ENCODE measurements at regions not wholly inside any gene's neighbourhood (a gene's known extent, or its start where the extent isn't known, plus 50 kb on each side); places are given as distances from the start of the nearest gene placed in this dataset.
A peak's percentile ranks its signal among the peaks of the same experiment; 100 is the strongest.

DNA sequence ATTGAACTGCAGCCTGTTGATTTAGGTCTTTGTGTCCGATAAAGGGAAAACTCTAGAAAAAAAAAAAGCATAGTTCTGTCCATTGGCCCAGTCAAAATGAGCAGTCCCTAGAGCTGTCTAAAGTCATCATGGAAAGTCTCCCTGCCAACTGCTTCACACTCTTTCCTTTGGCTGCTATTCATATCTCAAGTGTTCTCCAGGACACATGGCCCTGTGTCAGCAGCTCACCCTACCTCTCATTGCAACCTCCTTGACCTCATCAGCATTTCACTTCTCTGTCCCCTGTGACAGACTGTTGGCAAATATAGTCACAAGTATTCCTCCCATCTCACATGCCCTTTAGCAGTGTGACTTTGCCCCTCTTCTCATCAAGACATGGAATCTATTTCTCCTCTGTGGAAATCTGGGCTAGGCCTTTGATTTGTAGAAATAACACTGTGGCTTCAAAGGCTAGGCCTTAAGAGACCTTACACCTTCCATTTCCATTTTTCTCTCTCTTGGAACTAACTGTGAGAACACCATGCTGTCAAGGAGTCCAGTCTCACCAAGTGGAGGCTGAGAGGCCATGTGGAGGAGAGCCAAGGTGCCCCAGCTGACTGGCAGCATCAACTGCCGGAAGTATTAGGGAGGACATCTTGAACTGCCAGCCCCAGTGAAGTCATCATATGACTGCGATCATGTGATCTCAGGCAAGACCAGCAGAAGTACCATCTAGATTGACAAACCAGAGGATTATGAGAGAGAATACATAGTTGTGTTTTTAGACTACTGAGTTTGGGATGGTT is 149.4 kb upstream of the TARS1 start:
- no peak for ATAC-seq (replicated peaks in 6 of 8)
- in situ Hi-C loops (cut with MboI; ENCODE audit: low pct_unique_long_range_greater_than_20kb in 2 of 9, low sequenced_read_pairs in 9 of 9, unreplicated experiment in 9 of 9), result no loop called here
- Histone ChIP-seq H3K27ac (no peak overlapping the region), H3K4me1 (replicated peaks in 1 of 2) (no peaks in the 10 kb centered on the region), H3K4me3 (no peak overlapping the region)
- 67 to 100% (median 87%) methylated on average over 1 to 3 of the region's 3 CpGs; no CpG with 5 or more reads in 2 of the 10 experiments for WGBS, 10 experiments

DNA sequence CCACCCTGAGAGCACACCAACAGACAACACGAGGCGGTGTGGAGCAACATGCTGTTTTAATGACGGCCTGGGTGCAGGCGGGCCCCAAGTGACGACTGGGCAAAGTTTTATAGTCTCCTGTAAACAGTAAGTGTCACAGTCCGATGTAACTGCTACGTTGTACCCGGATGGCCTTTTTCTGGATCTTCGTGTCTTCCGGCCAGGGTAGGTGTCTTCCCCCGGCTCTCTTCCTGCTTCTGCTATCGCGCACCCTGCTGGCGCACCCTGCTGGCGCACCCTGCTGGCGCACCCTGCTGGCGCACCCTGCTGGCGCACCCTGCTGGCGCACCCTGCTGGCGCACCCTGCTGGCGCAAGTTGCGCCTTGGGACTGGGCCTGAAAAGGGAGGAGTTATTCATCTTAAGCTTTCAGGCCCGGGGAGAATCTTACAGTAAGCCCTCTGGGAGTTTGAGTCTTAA is 143.0 kb upstream of the TARS1 start:
- in situ Hi-C loops (cut with MboI; ENCODE audit: low pct_unique_long_range_greater_than_20kb in 2 of 9, low sequenced_read_pairs in 9 of 9, unreplicated experiment in 9 of 9), result no loop called here
- Histone ChIP-seq H3K4me3 (no peak overlapping the region), H3K4me1 (replicated peaks in 1 of 2) (peaks cover 0 to 9% of the 10 kb centered on the region in 2 donors), H3K27ac (no peak overlapping the region)
- 90 to 100% (median 97%) methylated on average over 1 to 16 of the region's 23 CpGs for WGBS, 10 experiments
- ATAC-seq (replicated peaks in 6 of 8), result no peak

DNA sequence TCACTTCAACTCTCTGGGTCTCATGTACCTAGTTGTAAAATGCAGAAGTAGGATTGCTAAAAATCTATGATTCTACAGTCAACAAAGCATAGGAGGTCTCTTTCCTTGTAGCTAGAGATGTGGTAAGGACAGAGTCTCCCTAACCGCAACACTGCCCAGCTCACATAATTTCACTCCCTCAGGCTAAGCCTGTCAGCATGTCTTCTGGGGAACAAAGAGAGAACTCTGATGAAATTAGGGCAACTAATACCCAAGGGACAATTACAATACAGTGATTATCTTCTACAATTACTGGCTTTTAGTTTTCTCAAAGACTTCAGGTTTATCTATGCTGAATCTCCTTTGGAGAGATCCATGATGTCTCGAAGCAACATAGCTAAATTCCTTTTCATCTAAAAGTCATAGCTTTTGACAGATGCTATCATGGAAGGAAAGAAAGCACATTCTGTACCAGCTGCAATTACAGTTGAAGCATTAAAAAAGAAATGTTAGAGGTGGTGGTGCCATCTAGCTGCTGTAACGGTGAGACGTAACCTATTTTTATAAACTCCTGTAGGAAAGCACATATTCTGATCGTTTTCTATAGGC is 141.1 kb upstream of the TARS1 start:
- no peak overlapping the region for H3K4me3 ChIP-seq
- in situ Hi-C loops (cut with MboI; ENCODE audit: low pct_unique_long_range_greater_than_20kb in 2 of 9, low sequenced_read_pairs in 9 of 9, unreplicated experiment in 9 of 9), result no loop called here
- ATAC-seq (replicated peaks in 6 of 8), result peak; percentile 39 to 86 (median 70)
- 0 to 60% (median 48%) methylated on average over 1 to 5 of the region's 5 CpGs; no CpG with 5 or more reads in 1 of the 10 experiments for WGBS, 10 experiments
- H3K4me1 ChIP-seq (replicated peaks in 1 of 2), result peaks cover 0 to 9% of the 10 kb centered on the region in 2 donors
- no peak overlapping the region for H3K27ac ChIP-seq

DNA sequence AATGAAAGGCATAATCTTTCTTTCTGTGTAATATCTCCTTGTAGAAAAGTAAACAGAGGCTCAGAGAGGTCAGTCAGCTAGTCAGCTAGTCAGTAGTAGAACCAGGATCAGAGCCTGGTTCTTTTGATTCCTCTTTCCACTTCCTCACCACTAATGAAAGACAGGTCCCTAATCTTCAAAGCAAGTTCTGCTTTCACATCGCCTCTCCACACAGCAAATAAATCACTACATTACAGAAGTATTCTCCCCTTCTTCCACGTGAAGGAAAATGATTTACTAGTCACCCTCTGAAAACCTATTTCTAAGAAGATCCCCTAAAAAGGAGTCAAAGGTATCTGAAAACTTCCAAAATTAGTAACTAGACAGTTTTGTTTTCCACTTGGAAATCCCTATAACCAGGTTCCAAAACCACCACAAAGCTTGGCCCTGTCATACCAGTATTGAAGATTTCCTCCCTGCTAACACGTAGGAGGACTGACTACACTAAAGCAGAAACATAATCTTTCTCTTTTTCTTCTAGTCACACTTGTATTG is 140.5 kb upstream of the TARS1 start:
- in situ Hi-C loops (cut with MboI; ENCODE audit: low pct_unique_long_range_greater_than_20kb in 2 of 9, low sequenced_read_pairs in 9 of 9, unreplicated experiment in 9 of 9), result no loop called here
- WGBS, 10 experiments, result 0 to 67% (median 25%) methylated on average over 1 to 3 of the region's 3 CpGs
- no peak overlapping the region for H3K27ac ChIP-seq

DNA sequence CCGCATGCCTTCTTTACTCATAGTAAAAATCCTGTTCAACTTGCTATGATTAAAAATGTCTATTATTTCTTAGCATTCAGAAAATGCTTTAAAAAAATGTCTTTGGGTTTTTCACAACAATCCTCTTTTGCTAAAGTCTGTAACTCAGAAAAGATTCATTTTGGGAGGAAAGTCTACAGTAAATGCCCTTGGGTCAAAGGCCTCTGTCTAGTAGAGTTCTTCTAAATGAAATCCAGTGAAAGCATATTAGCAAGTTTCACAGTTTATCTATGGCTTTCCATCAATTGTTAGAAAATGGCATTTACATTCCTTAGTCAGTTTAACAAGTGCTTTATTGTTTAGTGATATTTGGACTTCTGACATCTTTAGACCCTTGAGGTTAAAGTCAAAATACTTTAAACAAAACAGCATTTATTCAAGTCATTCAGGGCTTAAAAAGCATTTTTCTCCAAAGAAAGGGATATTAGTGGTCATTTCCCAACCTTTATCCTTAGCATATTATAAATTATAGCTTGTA is 137.1 kb upstream of the TARS1 start:
- H3K27ac ChIP-seq, result no peak overlapping the region
- in situ Hi-C loops (cut with MboI; ENCODE audit: low pct_unique_long_range_greater_than_20kb in 2 of 9, low sequenced_read_pairs in 9 of 9, unreplicated experiment in 9 of 9), result no loop called here
- H3K4me1 ChIP-seq (replicated peaks in 1 of 2), result peaks cover 0 to 9% of the 10 kb centered on the region in 2 donors
- H3K4me3 ChIP-seq, result no peak overlapping the region
- ATAC-seq (replicated peaks in 6 of 8), result no peak
- WGBS, 10 experiments, result 85 to 100% (median 100%) methylated on average over 1 of the region's 1 CpG; no CpG with 5 or more reads in 3 of the 10 experiments

More for the DNA sequence above, 140.5 kb upstream of the TARS1 start:
- ATAC-seq (replicated peaks in 6 of 8), result no peak
- Histone ChIP-seq H3K4me1 (replicated peaks in 1 of 2) (peaks cover 0 to 9% of the 10 kb centered on the region in 2 donors), H3K4me3 (no peak overlapping the region)

DNA sequence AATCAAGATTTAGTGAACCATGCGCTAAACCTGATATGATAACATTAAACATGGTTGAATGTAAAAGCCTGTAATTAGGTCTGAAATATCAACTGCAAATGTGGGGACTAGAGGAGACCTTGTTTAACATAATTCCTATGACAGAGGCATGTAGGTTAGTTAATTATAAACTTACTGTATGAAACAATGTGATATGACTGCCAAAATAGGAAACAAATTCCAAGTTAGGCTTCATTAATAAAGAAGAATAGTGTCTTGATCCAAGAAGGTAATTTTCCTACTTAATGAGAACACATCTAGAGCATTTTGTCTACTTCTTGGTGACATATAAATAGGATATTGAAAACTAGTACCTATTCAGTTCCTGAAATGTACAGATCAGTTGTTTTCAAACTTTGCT is 136.2 kb upstream of the TARS1 start:
- in situ Hi-C loops (cut with MboI; ENCODE audit: low pct_unique_long_range_greater_than_20kb in 2 of 9, low sequenced_read_pairs in 9 of 9, unreplicated experiment in 9 of 9), result no loop called here
- Histone ChIP-seq H3K4me3 (no peak overlapping the region), H3K4me1 (replicated peaks in 1 of 2) (peaks cover 3 to 5% of the 10 kb centered on the region in 2 donors), H3K27ac (no peak overlapping the region)
- 92 to 100% (median 100%) methylated on average over 1 of the region's 1 CpG; no CpG with 5 or more reads in 1 of the 10 experiments for WGBS, 10 experiments
- ATAC-seq (replicated peaks in 6 of 8), result no peak

DNA sequence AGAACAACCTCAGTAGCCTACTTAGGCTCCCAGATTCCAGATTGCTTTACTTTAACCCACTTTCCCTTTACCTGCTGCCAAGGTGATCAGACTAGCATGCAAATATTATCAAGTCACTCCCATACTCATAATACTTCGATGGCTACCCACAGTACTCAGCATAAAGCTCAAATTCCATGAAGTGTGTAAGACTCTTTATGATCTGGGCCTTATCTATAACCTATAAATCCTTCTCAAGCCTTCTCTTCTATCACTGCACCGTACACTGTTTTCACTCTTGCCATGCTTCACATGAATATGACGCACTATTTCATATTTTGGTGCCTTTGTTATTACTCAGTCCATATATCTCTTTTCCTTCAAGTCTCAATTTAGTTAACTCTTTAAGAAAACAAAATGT is 135.2 kb upstream of the TARS1 start:
- peaks cover 0 to 3% of the 10 kb centered on the region in 2 donors for H3K4me1 ChIP-seq (replicated peaks in 1 of 2)
- H3K27ac ChIP-seq, result no peak overlapping the region
- in situ Hi-C loops (cut with MboI; ENCODE audit: low pct_unique_long_range_greater_than_20kb in 2 of 9, low sequenced_read_pairs in 9 of 9, unreplicated experiment in 9 of 9), result no loop called here
- WGBS, 10 experiments, result 79 to 100% (median 89%) methylated on average over 1 to 3 of the region's 3 CpGs; no CpG with 5 or more reads in 1 of the 10 experiments
- H3K4me3 ChIP-seq, result no peak overlapping the region
- no peak for ATAC-seq (replicated peaks in 6 of 8)

DNA sequence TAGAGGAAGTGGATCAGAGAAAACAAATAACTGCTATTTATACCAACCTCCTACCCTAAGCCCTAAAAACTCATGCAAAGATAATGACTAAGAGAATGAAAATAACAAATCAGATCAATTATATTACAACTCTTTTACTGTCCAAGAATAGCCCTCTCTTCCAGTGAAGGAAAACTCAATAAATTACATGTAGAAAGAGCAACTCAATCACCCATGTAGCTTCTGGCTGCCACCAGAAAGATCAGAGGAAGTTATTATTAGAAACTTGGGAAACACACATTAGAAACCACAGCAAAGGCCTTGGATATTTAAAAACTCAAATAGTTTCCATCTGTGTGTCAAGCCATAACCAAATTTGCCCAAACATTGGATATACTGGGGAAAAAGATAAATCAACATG is 134.0 kb upstream of the TARS1 start:
- in situ Hi-C loops (cut with MboI; ENCODE audit: low pct_unique_long_range_greater_than_20kb in 2 of 9, low sequenced_read_pairs in 9 of 9, unreplicated experiment in 9 of 9), result no loop called here
- H3K4me1 ChIP-seq (replicated peaks in 1 of 2), result peaks cover 0 to 3% of the 10 kb centered on the region in 2 donors
- no peak overlapping the region for H3K4me3 ChIP-seq
- peak in 1 of 8 experiments; percentile 20 for ATAC-seq (replicated peaks in 6 of 8)
- no peak overlapping the region for H3K27ac ChIP-seq

DNA sequence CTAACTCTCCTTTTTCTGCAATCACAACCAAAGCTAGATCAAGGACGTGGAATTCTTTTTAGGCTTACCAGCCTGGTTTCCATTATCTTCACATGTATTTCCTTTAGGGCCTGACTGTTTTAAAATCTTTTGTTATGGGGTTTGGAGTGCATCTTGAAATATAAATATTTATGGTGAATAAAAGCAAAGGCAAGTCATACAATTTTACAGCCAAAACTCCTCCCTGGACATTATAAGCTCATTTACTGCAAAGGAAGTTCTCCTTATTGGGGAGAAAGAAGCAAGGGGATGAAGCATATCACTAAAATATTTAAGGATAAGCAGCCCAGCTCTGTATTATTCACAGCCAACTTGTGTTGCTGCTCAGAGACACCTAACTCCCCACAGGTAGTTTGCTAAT is 132.2 kb upstream of the TARS1 start:
- WGBS, 10 experiments, result 50 to 100% (median 79%) methylated on average over 1 of the region's 1 CpG; no CpG with 5 or more reads in 2 of the 10 experiments
- H3K27ac ChIP-seq, result no peak overlapping the region
- no peak overlapping the region for H3K4me3 ChIP-seq
- in situ Hi-C loops (cut with MboI; ENCODE audit: low pct_unique_long_range_greater_than_20kb in 2 of 9, low sequenced_read_pairs in 9 of 9, unreplicated experiment in 9 of 9), result no loop called here
- peaks cover 0 to 3% of the 10 kb centered on the region in 2 donors for H3K4me1 ChIP-seq (replicated peaks in 1 of 2)
- ATAC-seq (replicated peaks in 6 of 8), result no peak

DNA sequence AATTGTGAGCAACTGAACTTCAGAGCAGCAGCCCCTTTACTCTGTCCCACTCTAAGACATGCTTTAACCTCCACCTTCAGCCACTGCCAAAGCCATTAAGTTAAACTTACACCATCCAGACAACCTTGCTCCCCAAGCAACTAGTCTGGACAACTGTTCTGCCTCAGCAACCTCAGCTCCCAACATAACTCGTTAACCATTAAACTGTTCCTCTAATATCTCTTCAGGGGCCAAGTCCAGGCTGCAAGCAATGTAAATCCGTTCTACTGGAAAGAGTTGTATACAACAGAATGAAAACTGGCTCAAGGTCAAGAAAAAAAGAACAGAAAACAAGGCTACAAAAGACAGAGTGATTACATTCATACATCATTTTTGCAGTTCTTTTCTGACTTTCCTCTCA is 131.7 kb upstream of the TARS1 start:
- no peak for ATAC-seq (replicated peaks in 6 of 8)
- H3K4me3 ChIP-seq, result no peak overlapping the region
- 20 to 85% (median 63%) methylated on average over 1 to 2 of the region's 2 CpGs; no CpG with 5 or more reads in 4 of the 10 experiments for WGBS, 10 experiments
- in situ Hi-C loops (cut with MboI; ENCODE audit: low pct_unique_long_range_greater_than_20kb in 2 of 9, low sequenced_read_pairs in 9 of 9, unreplicated experiment in 9 of 9), result no loop called here
- H3K4me1 ChIP-seq (replicated peaks in 1 of 2), result peaks cover 0 to 3% of the 10 kb centered on the region in 2 donors
- no peak overlapping the region for H3K27ac ChIP-seq

DNA sequence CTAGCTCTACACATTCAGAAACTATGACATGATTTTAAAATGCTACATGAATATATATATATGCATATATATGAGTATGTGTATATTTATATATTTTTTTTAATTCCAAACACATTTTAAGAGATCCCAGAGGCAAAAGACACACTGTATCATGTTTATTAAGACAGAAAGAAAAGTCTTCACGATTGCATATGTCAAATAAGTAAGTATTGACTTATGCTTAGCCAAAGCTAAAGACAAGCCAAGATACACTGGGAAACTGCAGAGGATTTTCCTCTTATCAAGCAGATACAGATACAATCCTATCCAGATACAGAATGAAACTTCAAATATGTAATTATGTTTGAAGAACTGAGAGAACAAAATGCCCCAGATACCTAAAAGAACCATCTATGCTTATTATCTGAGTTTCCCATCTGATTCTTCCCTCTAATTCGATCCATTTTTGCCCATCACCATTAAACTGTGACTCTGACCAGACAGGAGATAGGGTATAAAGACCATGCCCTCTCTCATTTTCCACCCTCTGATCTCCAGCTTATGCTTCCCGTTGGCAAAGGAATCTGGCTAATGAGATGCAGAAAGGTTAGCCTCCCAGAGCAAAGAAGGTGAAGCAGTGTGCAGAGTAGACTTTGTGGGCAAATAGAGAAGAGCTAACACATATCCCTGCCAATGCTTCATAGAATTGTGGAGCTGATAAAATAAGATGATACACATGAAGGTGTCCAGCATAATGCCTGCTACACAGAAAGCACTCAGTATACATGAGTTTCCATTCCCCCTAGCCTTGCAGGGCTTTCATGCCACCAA is 131.0 kb upstream of the TARS1 start:
- ATAC-seq (replicated peaks in 6 of 8), result peak in 1 of 8 experiments; percentile 72
- H3K4me3 ChIP-seq, result no peak overlapping the region
- peaks cover 0 to 4% of the 10 kb centered on the region in 2 donors for H3K4me1 ChIP-seq (replicated peaks in 1 of 2)
- in situ Hi-C loops (cut with MboI; ENCODE audit: low pct_unique_long_range_greater_than_20kb in 2 of 9, low sequenced_read_pairs in 9 of 9, unreplicated experiment in 9 of 9), result no loop called here
- 50 to 100% (median 76%) methylated on average over 1 to 3 of the region's 3 CpGs for WGBS, 10 experiments
- H3K27ac ChIP-seq, result no peak overlapping the region

DNA sequence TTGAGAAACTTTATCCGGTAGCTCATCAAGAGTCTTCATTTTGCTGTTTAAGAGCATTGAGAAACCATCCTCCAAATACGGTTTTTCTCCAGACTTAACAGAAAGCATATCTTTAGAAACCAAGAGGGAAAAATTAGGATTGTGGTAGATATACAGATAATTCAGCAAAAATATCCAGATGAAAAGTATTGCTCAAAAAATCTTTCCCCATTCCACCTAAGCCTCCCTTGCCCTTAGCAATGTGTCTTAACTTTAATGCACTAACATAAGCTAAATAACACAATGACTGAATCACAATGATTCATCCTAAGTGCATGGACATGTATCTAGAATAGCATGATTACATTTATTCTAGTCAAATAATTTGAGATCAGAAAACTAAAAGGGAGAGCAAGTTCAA is 130.3 kb upstream of the TARS1 start:
- in situ Hi-C loops (cut with MboI; ENCODE audit: low pct_unique_long_range_greater_than_20kb in 2 of 9, low sequenced_read_pairs in 9 of 9, unreplicated experiment in 9 of 9), result no loop called here
- 14 to 100% (median 90%) methylated on average over 1 to 2 of the region's 2 CpGs; no CpG with 5 or more reads in 2 of the 10 experiments for WGBS, 10 experiments
- no peak overlapping the region for H3K4me3 ChIP-seq
- H3K27ac ChIP-seq, result no peak overlapping the region
- ATAC-seq (replicated peaks in 6 of 8), result no peak
- H3K4me1 ChIP-seq (replicated peaks in 1 of 2), result peaks cover 6 to 11% of the 10 kb centered on the region in 2 donors

DNA sequence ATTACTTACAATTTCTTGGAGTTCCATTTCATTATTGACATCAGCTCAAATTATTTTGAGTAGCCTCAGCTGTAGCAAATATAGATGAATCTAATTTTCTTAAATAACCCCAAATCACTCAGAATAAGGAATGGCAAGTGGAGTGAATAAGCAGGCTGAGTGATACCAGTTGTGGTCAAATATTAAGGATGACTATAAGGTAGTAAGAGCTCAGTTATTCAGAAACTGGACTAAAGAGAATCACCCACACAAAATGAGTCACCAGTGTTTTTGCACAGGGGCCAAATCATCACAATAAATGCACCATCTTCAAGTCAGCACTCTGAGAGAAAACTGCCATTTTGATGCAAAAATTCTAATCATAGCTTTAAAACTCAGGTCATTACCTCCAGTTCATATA is 128.9 kb upstream of the TARS1 start:
- no peak for ATAC-seq (replicated peaks in 6 of 8)
- in situ Hi-C loops (cut with MboI; ENCODE audit: low pct_unique_long_range_greater_than_20kb in 2 of 9, low sequenced_read_pairs in 9 of 9, unreplicated experiment in 9 of 9), result no loop called here
- H3K27ac ChIP-seq, result no peak overlapping the region

More for the DNA sequence above, 128.9 kb upstream of the TARS1 start:
- H3K4me1 ChIP-seq (replicated peaks in 1 of 2), result peaks cover 7 to 12% of the 10 kb centered on the region in 2 donors
- no peak overlapping the region for H3K4me3 ChIP-seq

Measured in motor neuron (in vitro differentiated cells).